GM18505 (cell line): ENCODE measurements at regions not wholly inside any gene's neighbourhood (a gene's known extent, or its start where the extent isn't known, plus 50 kb on each side); places are given as distances from the start of the nearest gene placed in this dataset.

Experiments used
- ATAC-seq: cut with Tn5 transposase; IDR thresholded peaks from one replicate; pipeline ENCODE4 v1.9.1; 2021; ENCODE audit not compliant: unreplicated experiment
- POLR2A ChIP-seq: IDR thresholded peaks from 4 replicates; pipeline ENCODE4 v1.6.1; 2011; ENCODE audit warnings: borderline replicate concordance; ENCODE audit not compliant: insufficient read depth, insufficient read length; ENCODE audit errors: extremely low read depth

DNA sequence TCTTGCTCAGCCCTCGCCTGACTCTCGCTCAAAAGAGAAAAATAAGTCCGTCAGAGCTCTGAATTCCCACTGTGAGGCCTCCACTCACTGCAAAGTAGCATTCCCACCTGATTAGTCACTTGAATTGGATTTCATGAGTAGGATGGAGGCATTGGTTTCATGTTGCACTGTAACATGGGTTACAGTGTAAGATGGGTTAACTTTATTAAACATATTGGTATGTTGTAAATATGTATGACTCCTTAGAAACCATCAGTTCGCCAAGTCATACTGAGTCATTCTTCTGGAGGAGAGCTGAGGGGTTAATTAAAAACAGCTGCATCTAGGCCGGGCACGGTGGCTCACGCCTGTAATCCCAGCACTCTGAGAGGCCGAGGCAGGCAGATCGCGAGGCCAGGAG, 93.8 kb upstream of the BNC2 start:
- TF ChIP-seq POLR2A: no peak
- ATAC-seq: no peak

- ATAC-seq: no peak
- no peak for TF ChIP-seq POLR2A
Measured at GRCh38 chr9:16960084-16960483, 89.6 kb upstream of the BNC2 start.

DNA sequence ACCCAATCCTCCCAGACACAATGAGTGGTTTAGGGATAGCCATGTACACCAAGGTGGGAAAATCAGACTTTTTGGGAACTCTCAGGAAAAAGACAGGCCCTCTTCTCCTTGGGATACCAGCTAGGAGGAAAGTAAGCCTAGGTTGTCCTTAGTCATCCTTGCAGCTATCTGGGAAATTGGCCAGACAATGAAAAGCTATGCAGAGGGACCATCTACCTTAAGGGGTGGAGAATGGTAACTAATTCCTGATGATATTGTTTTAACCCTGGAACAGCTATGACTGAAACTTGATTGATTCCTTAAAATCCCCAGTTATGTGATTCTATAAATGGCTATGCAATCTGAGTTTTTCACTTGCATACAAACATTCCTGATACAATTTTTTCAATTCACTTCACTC, 88.9 kb upstream of the BNC2 start:
- no peak for TF ChIP-seq POLR2A
- ATAC-seq: no peak

- no peak for ATAC-seq
- TF ChIP-seq POLR2A: no peak
Measured at GRCh38 chr9:16954040-16954439, 83.6 kb upstream of the BNC2 start.

DNA sequence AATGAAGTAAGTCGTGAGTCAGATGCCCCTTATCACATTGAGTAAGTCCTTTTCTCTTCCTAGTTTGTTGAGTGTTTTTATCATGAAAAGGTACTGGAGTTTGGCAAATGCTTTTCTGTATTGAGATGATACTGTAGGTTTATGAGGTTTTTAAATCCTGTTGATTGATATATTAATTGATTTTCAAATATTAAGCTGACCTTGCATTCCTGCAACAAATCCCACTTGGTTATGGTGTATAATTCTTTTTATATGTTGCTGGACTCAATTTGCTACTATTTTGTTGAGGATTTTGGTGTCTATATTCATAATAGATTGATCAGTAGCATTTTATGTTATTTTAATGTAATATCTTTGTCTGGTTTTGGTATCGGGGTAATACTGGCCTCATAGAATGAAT, 81.0 kb upstream of the BNC2 start:
- no peak for TF ChIP-seq POLR2A
- no peak for ATAC-seq

GRCh38 chr9:16950051-16950450, 79.6 kb upstream of the BNC2 start:
- ATAC-seq: no peak
- TF ChIP-seq POLR2A: no peak

- no peak for ATAC-seq
- no peak for TF ChIP-seq POLR2A
Measured at GRCh38 chr9:16930578-16930977, 60.1 kb upstream of the BNC2 start.

DNA sequence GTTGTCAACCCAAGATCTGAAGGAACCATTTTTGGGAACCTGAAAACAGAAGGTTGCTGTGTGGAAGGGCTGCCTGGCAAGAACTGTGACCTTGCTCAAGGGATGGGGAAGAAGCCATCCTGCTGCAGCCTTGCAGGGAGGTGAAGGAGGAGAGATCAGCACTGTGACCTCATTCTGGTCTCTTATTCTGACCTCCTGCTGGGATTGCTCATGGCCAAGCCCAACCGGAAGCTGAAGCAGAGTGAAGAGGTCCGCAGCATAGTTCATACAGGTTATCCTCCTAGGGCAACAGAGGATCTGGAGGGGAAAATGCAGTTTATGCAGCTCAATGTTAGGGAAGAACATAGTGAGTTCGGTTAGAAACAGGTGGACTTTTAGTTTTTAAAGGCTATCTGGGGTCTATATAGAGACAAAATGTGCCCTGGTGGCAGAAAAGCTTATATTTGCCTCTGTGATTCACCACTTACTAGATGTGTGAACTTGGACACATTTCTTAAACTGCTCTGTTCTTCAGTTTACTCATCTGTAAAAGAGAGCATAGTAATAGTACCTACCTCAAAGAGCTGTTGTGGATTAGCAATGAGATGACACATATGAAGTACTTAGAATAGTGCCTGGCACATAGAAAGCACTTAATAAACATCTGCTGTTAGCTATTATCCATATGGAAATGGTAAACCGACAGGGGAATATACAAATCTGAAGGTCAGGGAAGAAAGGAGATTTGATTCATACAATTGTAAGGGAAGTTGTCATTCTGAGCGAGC, 57.9 kb upstream of the BNC2 start:
- ATAC-seq: no peak
- TF ChIP-seq POLR2A: no peak

DNA sequence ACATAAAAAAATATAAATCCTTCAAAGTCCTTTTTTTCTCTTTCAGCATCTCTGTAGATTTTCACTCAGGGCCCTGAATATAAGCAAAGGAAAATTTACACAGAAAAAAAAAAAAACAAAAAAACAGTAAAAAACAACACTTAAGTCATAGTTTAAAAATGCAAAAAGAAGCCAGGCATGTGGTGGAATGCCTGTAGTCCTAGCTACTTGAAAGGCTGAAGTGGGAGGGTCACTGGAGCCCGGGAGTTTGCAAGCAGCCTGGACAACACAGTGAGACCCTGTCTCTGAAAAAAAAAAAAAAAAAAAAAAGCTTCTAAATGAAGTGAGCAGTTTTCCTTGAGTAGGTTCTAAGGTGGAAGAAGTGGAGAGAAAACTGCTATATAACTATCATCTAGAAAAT, 55.0 kb upstream of the BNC2 start:
- ATAC-seq: no peak
- TF ChIP-seq POLR2A: no peak

DNA sequence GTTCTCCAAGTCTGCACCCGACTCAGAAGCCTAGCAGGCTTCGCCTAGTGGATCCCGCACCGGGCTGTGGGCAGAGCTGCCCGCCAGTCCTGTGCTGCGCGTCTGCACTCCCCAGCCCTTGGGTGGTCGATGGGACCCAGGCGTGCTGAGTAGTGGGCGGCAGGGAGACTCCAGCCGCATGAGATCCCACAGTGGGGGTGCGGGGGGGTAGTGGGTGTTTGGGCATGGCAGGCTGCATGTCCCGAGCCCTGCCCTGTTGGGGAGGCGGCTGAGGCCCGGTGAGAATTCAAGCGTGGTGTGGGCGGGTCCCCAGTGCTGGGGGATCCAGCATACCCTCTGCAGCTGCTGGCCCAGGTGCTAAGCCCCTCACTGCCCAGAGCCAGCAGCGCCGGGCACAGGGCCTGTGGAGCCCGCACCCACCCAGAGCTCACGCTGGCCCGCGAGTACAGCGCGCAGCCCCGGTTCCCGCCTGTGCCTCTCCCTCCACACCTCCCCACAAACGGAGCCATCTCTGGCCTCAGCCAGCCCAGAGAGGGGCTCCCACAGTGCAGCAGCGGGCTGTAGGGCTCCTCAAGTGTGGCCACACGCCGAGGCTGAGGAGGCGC, 53.9 kb upstream of the BNC2 start:
- no peak for ATAC-seq
- no peak for TF ChIP-seq POLR2A

- ATAC-seq: no peak
- TF ChIP-seq POLR2A: no peak
Measured at GRCh38 chr9:16921855-16922254, 51.4 kb upstream of the BNC2 start.
